HepG2 (cell line): ENCODE measurements at regions not wholly inside any gene's neighbourhood (a gene's known extent, or its start where the extent isn't known, plus 50 kb on each side); places are given as distances from the start of the nearest gene placed in this dataset.

Experiments used
- ATAC-seq: fragments of 200-7000 bp; cut with Tn5 transposase; 3 replicates; pipeline ENCODE4 v1.9.1; 2020; ENCODE audit warnings: mild to moderate bottlenecking, moderate library complexity
- BruUV-seq: library from RNA; stranded (reverse); fragments of 400-500 nt; replicated peaks from 2 replicates; lab custom pipeline; 2021; lab: Mats Ljungman, UMichigan
- CTCF ChIA-PET: fragments of 300-600 bp; formaldehyde crosslinking; extraction: SDS; loops from one replicate; lab custom pipeline; 2021; ENCODE audit warnings: low total read pairs, inconsistent platforms, low intra/inter-chr PET ratio; lab: Yijun Ruan, JAX
- POLR2A ChIA-PET: fragments of 350-600 bp; sonication (Branson Sonifier 250); formaldehyde crosslinking; loops from one replicate; lab custom pipeline; 2020; ENCODE audit warnings: antibody characterized with exemption, inconsistent platforms; lab: Yijun Ruan, JAX
- DNase-seq: peaks from one replicate; pipeline ENCODE4 v3.0.0-alpha.2; 2015; ENCODE audit warnings: low spot score
- FAIRE-seq: peaks from 3 replicates; lab custom pipeline; 2011; peaks lifted over from hg19 to GRCh38; lab: Jason Lieb, UNC
- H2AFZ ChIP-seq: one replicate; pipeline ENCODE4 v1.6.1; 2011; ENCODE audit warnings: low read length, inconsistent platforms
- H3K27ac ChIP-seq: fragments of 300-600 bp; 3 replicates; pipeline ENCODE4 v1.8.0; 2011; ENCODE audit warnings: mixed run types, mild to moderate bottlenecking, mixed read lengths, low read length, inconsistent platforms; ENCODE audit not compliant: insufficient read depth; ENCODE audit errors: extremely low read length
- H3K27me3 ChIP-seq, 2 experiments: fragments of 200-600 bp in 1 of 2; 2 replicates in 1 of 2; 3 replicates in 1 of 2; pipeline versions ENCODE4 v1.6.0 to v1.8.0; 2011; ENCODE audit warnings: low read length in 2 of 2, mild to moderate bottlenecking in 2 of 2, moderate library complexity in 2 of 2, inconsistent platforms in 1 of 2; ENCODE audit not compliant: insufficient read depth in 2 of 2, control insufficient read depth in 1 of 2
- H3K36me3 ChIP-seq, 2 experiments: fragments of 200-600 bp in 1 of 2; replicated peaks in 1 of 2; 2 replicates in 1 of 2; 3 replicates in 1 of 2; pipeline versions ENCODE4 v1.5.1 to v1.8.0; 2011; ENCODE audit warnings: low read length in 2 of 2, inconsistent platforms in 1 of 2; ENCODE audit not compliant: insufficient read depth in 2 of 2, control insufficient read depth in 1 of 2
- H3K4me1 ChIP-seq: 2 replicates; pipeline ENCODE4 v1.5.1; 2012; ENCODE audit warnings: low read length, inconsistent platforms; ENCODE audit not compliant: insufficient read depth
- H3K4me2 ChIP-seq: 2 replicates; pipeline ENCODE4 v1.6.0; 2011; ENCODE audit warnings: low read depth, low read length, inconsistent platforms
- H3K4me3 ChIP-seq, 3 experiments: fragments of 200-600 bp in 1 of 3; sonication (generic), shearing (Covaris generic) in 1 of 3; replicated peaks in 1 of 3; 2 replicates each; pipeline ENCODE4 v1.5.1; 2011 to 2016; ENCODE audit warnings: low read length in 3 of 3, inconsistent platforms in 2 of 3, low read depth in 2 of 3, mild to moderate bottlenecking in 2 of 3, control low read depth in 1 of 3, mixed read lengths in 1 of 3; ENCODE audit not compliant: insufficient read depth in 1 of 3
- H3K79me2 ChIP-seq: one replicate; pipeline ENCODE4 v1.6.1; 2011; ENCODE audit warnings: low read length, inconsistent platforms; ENCODE audit not compliant: insufficient read depth
- H3K9ac ChIP-seq: 2 replicates; pipeline ENCODE4 v1.6.0; 2011; ENCODE audit warnings: mild to moderate bottlenecking, low read depth, low read length, inconsistent platforms; ENCODE audit not compliant: insufficient read depth
- H3K9me3 ChIP-seq: 2 replicates; pipeline ENCODE4 v1.5.1; 2012; ENCODE audit warnings: mild to moderate bottlenecking, low read length
- H4K20me1 ChIP-seq: 2 replicates; pipeline ENCODE4 v1.6.0; 2011; ENCODE audit warnings: inconsistent platforms, mild to moderate bottlenecking, low read length, moderate library complexity; ENCODE audit not compliant: insufficient read depth
- ELF4 ChIP-seq: sonication (generic); formaldehyde crosslinking; IDR thresholded peaks from 2 replicates; pipeline ENCODE4 v1.5.0; 2020; ENCODE audit warnings: missing genetic modification reagents, mild to moderate bottlenecking, moderate library complexity, borderline replicate concordance
- FIP1L1 ChIP-seq: fragments of 200-400 bp; formaldehyde crosslinking; IDR thresholded peaks from 2 replicates; pipeline ENCODE4 v1.6.1; 2018; ENCODE audit warnings: low read depth, mild to moderate bottlenecking, low read length, moderate library complexity, borderline replicate concordance; ENCODE audit not compliant: insufficient read depth
- FLYWCH1 ChIP-seq: sonication (generic); formaldehyde crosslinking; IDR thresholded peaks from 2 replicates; pipeline ENCODE4 v1.8.1; 2023; ENCODE audit warnings: mild to moderate bottlenecking, missing genetic modification reagents
- LCORL ChIP-seq, 2 experiments: fragments of 450-650 bp in 1 of 2; sonication (generic) in 1 of 2; formaldehyde crosslinking in 1 of 2; IDR thresholded peaks; 2 replicates each; pipeline versions ENCODE4 v1.5.0 to v1.6.1; 2017 to 2020; ENCODE audit warnings: antibody characterized with exemption in 1 of 2, missing genetic modification reagents in 1 of 2
- TSC22D2 ChIP-seq: sonication (generic); formaldehyde crosslinking; IDR thresholded peaks from 2 replicates; pipeline ENCODE4 v1.5.1; 2020; ENCODE audit warnings: missing genetic modification reagents, mild to moderate bottlenecking, borderline replicate concordance
- ZFAT ChIP-seq: sonication (generic); formaldehyde crosslinking; conservative IDR thresholded peaks from 2 replicates; pipeline ENCODE4 v1.8.1; 2023; ENCODE audit warnings: missing genetic modification reagents, inconsistent platforms
- ZNF446 ChIP-seq: sonication (generic); formaldehyde crosslinking; IDR thresholded peaks from 2 replicates; pipeline ENCODE4 v1.5.0; 2020; ENCODE audit warnings: mild to moderate bottlenecking, missing genetic modification reagents
- ZNF550 ChIP-seq: sonication (generic); formaldehyde crosslinking; IDR thresholded peaks from 2 replicates; pipeline ENCODE4 v1.4.0; 2020; ENCODE audit warnings: mild to moderate bottlenecking, missing genetic modification reagents, borderline replicate concordance
- WGBS: methylation state at CpG from one replicate; pipeline ENCODE4 v1.1.6; 2017; ENCODE audit warnings: low lambda C conversion rate; 5-methylcytosine and 5-hydroxymethylcytosine counted together
- in situ Hi-C: cut with HindIII; loops from 2 replicates; pipeline ENCODE4 v1.10.0; 2017; ENCODE audit warnings: low pct_unique_long_range_greater_than_20kb; ENCODE audit not compliant: extremely low pct_ligation_motif_present
- intact Hi-C: fragments of 100-400 bp; cut with micrococcal nuclease; formaldehyde crosslinking; loops from one replicate; pipeline ENCODE4 v1.10.0; 2022; ENCODE audit not compliant: unreplicated experiment
- TF ChIP-seq, protein P1 (sequence below): sonication (generic); formaldehyde crosslinking; conservative IDR thresholded peaks from 2 replicates; pipeline ENCODE4 v1.8.0; 2022; ENCODE audit warnings: mild to moderate bottlenecking, moderate library complexity, missing genetic modification reagents

- H4K20me1 ChIP-seq = no peaks in the 10 kb centered on the region
- H3K4me2 ChIP-seq = no peak overlapping the region
- H3K79me2 ChIP-seq = no peaks in the 10 kb centered on the region
- ATAC-seq (no peak), FAIRE-seq (no peak), DNase-seq (no peak)
- POLR2A ChIA-PET = no interaction called here
- no peaks in the 10 kb centered on the region for H3K27me3 ChIP-seq
- no peak overlapping the region for H3K27ac ChIP-seq
- H3K4me3 ChIP-seq = no peak overlapping the region
- CTCF ChIA-PET = no interaction called here
- H3K9me3 ChIP-seq = no peaks in the 10 kb centered on the region
- BruUV-seq = no TSS peak
- 4% methylated on average over 2 of the region's 2 CpGs for WGBS
- intact Hi-C loops (no loop called here), in situ Hi-C loops (no loop called here)
- H3K4me1 ChIP-seq = peaks cover 10% of the 10 kb centered on the region
- H2AFZ ChIP-seq = no peak overlapping the region
- TF ChIP-seq, protein P1, sequence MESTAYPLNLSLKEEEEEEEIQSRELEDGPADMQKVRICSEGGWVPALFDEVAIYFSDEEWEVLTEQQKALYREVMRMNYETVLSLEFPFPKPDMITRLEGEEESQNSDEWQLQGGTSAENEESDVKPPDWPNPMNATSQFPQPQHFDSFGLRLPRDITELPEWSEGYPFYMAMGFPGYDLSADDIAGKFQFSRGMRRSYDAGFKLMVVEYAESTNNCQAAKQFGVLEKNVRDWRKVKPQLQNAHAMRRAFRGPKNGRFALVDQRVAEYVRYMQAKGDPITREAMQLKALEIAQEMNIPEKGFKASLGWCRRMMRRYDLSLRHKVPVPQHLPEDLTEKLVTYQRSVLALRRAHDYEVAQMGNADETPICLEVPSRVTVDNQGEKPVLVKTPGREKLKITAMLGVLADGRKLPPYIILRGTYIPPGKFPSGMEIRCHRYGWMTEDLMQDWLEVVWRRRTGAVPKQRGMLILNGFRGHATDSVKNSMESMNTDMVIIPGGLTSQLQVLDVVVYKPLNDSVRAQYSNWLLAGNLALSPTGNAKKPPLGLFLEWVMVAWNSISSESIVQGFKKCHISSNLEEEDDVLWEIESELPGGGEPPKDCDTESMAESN (CRISPR knock-in tag) = no peak
- no peak for TF ChIP-seq TSC22D2
- TF ChIP-seq ZFAT (CRISPR knock-in tag) = no peak
- no peak for TF ChIP-seq FIP1L1
- no peak for TF ChIP-seq FLYWCH1
- no peak for TF ChIP-seq LCORL (IDR thresholded peaks at IDR 0.05)
- no peak for TF ChIP-seq LCORL (CRISPR knock-in tag; IDR thresholded peaks at IDR 0.05)
- TF ChIP-seq ZNF550 = no peak
- TF ChIP-seq ZNF446 = no peak
- no peak for TF ChIP-seq ELF4 (CRISPR knock-in tag)
- H3K9ac ChIP-seq = no peak overlapping the region
- H3K36me3 ChIP-seq = no peaks in the 10 kb centered on the region
Observed at GRCh38 chr1:67493148-67493547, 62.9 kb upstream of the SERBP1 start.
